ENCODE measurements at regions not wholly inside any gene's neighbourhood (a gene's known extent, or its start where the extent isn't known, plus 50 kb on each side); places are given as distances from the start of the nearest gene placed in this dataset.

DNA sequence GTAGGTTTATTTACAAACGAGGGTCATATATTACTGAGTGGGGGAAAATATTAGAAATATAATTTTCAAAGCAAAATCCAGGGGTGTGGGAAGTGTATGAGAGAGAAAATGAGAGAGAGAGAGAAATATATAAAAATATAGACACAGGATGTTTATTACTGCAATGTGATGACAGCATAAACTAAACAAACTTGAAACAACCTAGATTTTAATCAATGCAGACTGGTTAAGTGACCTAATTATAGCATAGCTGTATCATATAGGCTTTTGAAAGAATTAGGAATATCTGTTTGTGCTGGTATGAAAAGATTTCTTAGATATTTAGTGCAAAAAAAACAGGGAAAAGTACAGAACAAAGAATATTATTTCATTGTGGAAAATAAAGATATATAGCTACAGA, 280.5 kb downstream of the ACTL7B start:
- TF ChIP-seq, protein P1, sequence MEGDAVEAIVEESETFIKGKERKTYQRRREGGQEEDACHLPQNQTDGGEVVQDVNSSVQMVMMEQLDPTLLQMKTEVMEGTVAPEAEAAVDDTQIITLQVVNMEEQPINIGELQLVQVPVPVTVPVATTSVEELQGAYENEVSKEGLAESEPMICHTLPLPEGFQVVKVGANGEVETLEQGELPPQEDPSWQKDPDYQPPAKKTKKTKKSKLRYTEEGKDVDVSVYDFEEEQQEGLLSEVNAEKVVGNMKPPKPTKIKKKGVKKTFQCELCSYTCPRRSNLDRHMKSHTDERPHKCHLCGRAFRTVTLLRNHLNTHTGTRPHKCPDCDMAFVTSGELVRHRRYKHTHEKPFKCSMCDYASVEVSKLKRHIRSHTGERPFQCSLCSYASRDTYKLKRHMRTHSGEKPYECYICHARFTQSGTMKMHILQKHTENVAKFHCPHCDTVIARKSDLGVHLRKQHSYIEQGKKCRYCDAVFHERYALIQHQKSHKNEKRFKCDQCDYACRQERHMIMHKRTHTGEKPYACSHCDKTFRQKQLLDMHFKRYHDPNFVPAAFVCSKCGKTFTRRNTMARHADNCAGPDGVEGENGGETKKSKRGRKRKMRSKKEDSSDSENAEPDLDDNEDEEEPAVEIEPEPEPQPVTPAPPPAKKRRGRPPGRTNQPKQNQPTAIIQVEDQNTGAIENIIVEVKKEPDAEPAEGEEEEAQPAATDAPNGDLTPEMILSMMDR (IDR thresholded peaks at IDR 0.05; ENCODE audit: low read depth, low read length), result no peak
- no peak for TF ChIP-seq EZH2phosphoT487 (IDR thresholded peaks at IDR 0.05; ENCODE audit: low read depth)
